CD4-positive, alpha-beta memory T cell (primary cell): ENCODE measurements at regions not wholly inside any gene's neighbourhood (a gene's known extent, or its start where the extent isn't known, plus 50 kb on each side); places are given as distances from the start of the nearest gene placed in this dataset.
"Not testable (repeated sequence)": the region's sequence is repeated elsewhere in the genome, so short reads cannot be mapped to it uniquely, and the experiment has no call there.

Source experiments
- CTCF ChIA-PET: fragments of 350-600 bp; sonication (Branson Sonifier 250); formaldehyde crosslinking; loops from one replicate; lab custom pipeline; 2021; ENCODE audit warnings: inconsistent platforms; ENCODE audit not compliant: partially characterized antibody; lab: Charles Lee
- POLR2A ChIA-PET: fragments of 350-600 bp; sonication (Branson Sonifier 250); formaldehyde crosslinking; loops from one replicate; lab custom pipeline; 2021; ENCODE audit not compliant: partially characterized antibody; lab: Charles Lee
- DNase-seq, 5 donors: peaks; one replicate each; pipeline versions ENCODE4 v3.0.0 to v3.0.0-alpha.2; 2020 to 2022; ENCODE audit warnings: mixed read lengths in 1 of 5
- H3K27ac ChIP-seq: one replicate; pipeline ENCODE4 v1.7.0; 2013; ENCODE audit warnings: low read depth, low read length
- H3K27me3 ChIP-seq: 2 replicates; pipeline ENCODE4 v1.7.0; 2013; ENCODE audit warnings: mild to moderate bottlenecking, low read length, moderate library complexity; ENCODE audit not compliant: insufficient read depth
- H3K36me3 ChIP-seq: 2 replicates; pipeline ENCODE4 v1.7.0; 2013; ENCODE audit warnings: mild to moderate bottlenecking, low read length, moderate library complexity; ENCODE audit not compliant: insufficient read depth
- H3K4me1 ChIP-seq: 2 replicates; pipeline ENCODE4 v1.7.0; 2013; ENCODE audit warnings: mild to moderate bottlenecking, low read length, moderate library complexity; ENCODE audit not compliant: insufficient read depth
- H3K4me3 ChIP-seq, 2 donors: one replicate each; pipeline ENCODE4 v1.7.0; 2013; ENCODE audit warnings: low read length in 2 of 2, mild to moderate bottlenecking in 1 of 2
- H3K9me3 ChIP-seq, 2 donors: one replicate each; pipeline ENCODE4 v1.7.0; 2013; ENCODE audit warnings: low read length in 2 of 2, control low read depth in 1 of 2; ENCODE audit not compliant: control insufficient read depth in 1 of 2
- H3K27ac Mint-ChIP-seq, 7 donors: one replicate each; pipeline ENCODE4 v1.8.0; 2020 to 2021; ENCODE audit warnings: mixed read lengths in 7 of 7, mild to moderate bottlenecking in 6 of 7, inconsistent platforms in 3 of 7, moderate library complexity in 3 of 7
- H3K27me3 Mint-ChIP-seq, 2 donors: one replicate each; pipeline ENCODE4 v1.8.0; 2020 to 2021; ENCODE audit warnings: mixed read lengths in 2 of 2
- H3K36me3 Mint-ChIP-seq, 2 donors: one replicate each; pipeline ENCODE4 v1.8.0; 2020 to 2021; ENCODE audit warnings: mixed read lengths in 2 of 2, inconsistent platforms in 1 of 2, mild to moderate bottlenecking in 1 of 2
- H3K4me1 Mint-ChIP-seq, 4 donors: one replicate each; pipeline ENCODE4 v1.8.0; 2020 to 2021; ENCODE audit warnings: mixed read lengths in 4 of 4, mild to moderate bottlenecking in 1 of 4
- H3K4me3 Mint-ChIP-seq, 8 donors: one replicate each; pipeline ENCODE4 v1.8.0; 2020 to 2021; ENCODE audit warnings: mixed read lengths in 8 of 8, mild to moderate bottlenecking in 7 of 8, moderate library complexity in 6 of 8, inconsistent platforms in 3 of 8
- H3K9me3 Mint-ChIP-seq, 8 donors: one replicate each; pipeline ENCODE4 v1.8.0; 2020 to 2021; ENCODE audit warnings: mixed read lengths in 8 of 8, mild to moderate bottlenecking in 5 of 8, inconsistent platforms in 3 of 8, moderate library complexity in 1 of 8
- intact Hi-C: fragments of 100-400 bp; cut with micrococcal nuclease; formaldehyde crosslinking; loops from one replicate; pipeline ENCODE4 v1.15.1; 2023

- peaks cover 0 to 4% of the 10 kb centered on the region in 2 donors for H3K27me3 Mint-ChIP-seq
- Histone ChIP-seq H3K27ac (no peak overlapping the region), H3K36me3 (no peaks in the 10 kb centered on the region), H3K4me1 (no peaks in the 10 kb centered on the region), H3K27me3 (no peaks in the 10 kb centered on the region), H3K4me3 (no peak overlapping the region), H3K9me3 (no peaks in the 10 kb centered on the region)
- no peak for DNase-seq
- H3K27ac Mint-ChIP-seq, result no peak overlapping the region
- H3K4me3 Mint-ChIP-seq, result no peak overlapping the region
- H3K9me3 Mint-ChIP-seq, result peaks cover 0 to 5% (median 0%) of the 10 kb centered on the region in 8 donors
- ChIA-PET POLR2A (no interaction called here), CTCF (no interaction called here)
- no peaks in the 10 kb centered on the region for H3K4me1 Mint-ChIP-seq
- intact Hi-C loops, result no loop called here
- no peaks in the 10 kb centered on the region for H3K36me3 Mint-ChIP-seq
Observed at GRCh38 chr4:189840356-189840755, 100.3 kb upstream of the FRG1 start.

- Histone ChIP-seq H3K4me1 (no peaks in the 10 kb centered on the region), H3K9me3 (no peaks in the 10 kb centered on the region), H3K27me3 (no peaks in the 10 kb centered on the region), H3K27ac (no peak overlapping the region), H3K4me3 (no peak overlapping the region), H3K36me3 (no peaks in the 10 kb centered on the region)
- Mint-ChIP-seq H3K9me3 (peaks cover 0 to 4% (median 0%) of the 10 kb centered on the region in 8 donors), H3K27me3 (peaks cover 0 to 4% of the 10 kb centered on the region in 2 donors), H3K27ac (no peak overlapping the region), H3K36me3 (no peaks in the 10 kb centered on the region), H3K4me1 (no peaks in the 10 kb centered on the region), H3K4me3 (no peak overlapping the region)
- no peak for DNase-seq
- POLR2A ChIA-PET, result no interaction called here
- intact Hi-C loops, result no loop called here
- CTCF ChIA-PET, result no interaction called here
Observed at GRCh38 chr4:189843413-189844009, 97.2 kb upstream of the FRG1 start.

GRCh38 chr4:189845145-189845846, 95.4 kb upstream of the FRG1 start:
- Histone ChIP-seq H3K4me3 (no peak overlapping the region), H3K27ac (no peak overlapping the region), H3K27me3 (no peaks in the 10 kb centered on the region), H3K4me1 (no peaks in the 10 kb centered on the region), H3K36me3 (no peaks in the 10 kb centered on the region), H3K9me3 (no peaks in the 10 kb centered on the region)
- H3K4me3 Mint-ChIP-seq, result no peak overlapping the region
- no peak overlapping the region for H3K27ac Mint-ChIP-seq
- no peaks in the 10 kb centered on the region for H3K4me1 Mint-ChIP-seq
- no peaks in the 10 kb centered on the region for H3K36me3 Mint-ChIP-seq
- peaks cover 0 to 4% of the 10 kb centered on the region in 2 donors for H3K27me3 Mint-ChIP-seq
- POLR2A ChIA-PET, result no interaction called here
- DNase-seq, result no peak
- H3K9me3 Mint-ChIP-seq, result peaks cover 0 to 2% (median 0%) of the 10 kb centered on the region in 8 donors
- CTCF ChIA-PET, result no interaction called here
- intact Hi-C loops, result no loop called here

- H3K36me3 Mint-ChIP-seq, H3K4me3 Mint-ChIP-seq, DNase-seq, H3K36me3 ChIP-seq, H3K9me3 Mint-ChIP-seq, CTCF ChIA-PET, H3K4me3 ChIP-seq, H3K27me3 ChIP-seq, H3K27me3 Mint-ChIP-seq, H3K4me1 ChIP-seq, H3K9me3 ChIP-seq, H3K27ac Mint-ChIP-seq, POLR2A ChIA-PET, intact Hi-C loops, H3K4me1 Mint-ChIP-seq, H3K27ac ChIP-seq: not testable (repeated sequence)
Observed at GRCh38 chr4:189846094-189846493, 94.6 kb upstream of the FRG1 start.

- H3K4me1 Mint-ChIP-seq, H3K27me3 ChIP-seq, H3K4me3 ChIP-seq, H3K36me3 Mint-ChIP-seq, POLR2A ChIA-PET, intact Hi-C loops, CTCF ChIA-PET, H3K27ac Mint-ChIP-seq, H3K27ac ChIP-seq, H3K4me3 Mint-ChIP-seq, H3K27me3 Mint-ChIP-seq, H3K9me3 ChIP-seq, H3K9me3 Mint-ChIP-seq, H3K4me1 ChIP-seq, DNase-seq, H3K36me3 ChIP-seq: not testable (repeated sequence)
Observed at GRCh38 chr4:189846608-189847007, 94.1 kb upstream of the FRG1 start.

- H3K4me3 Mint-ChIP-seq, H3K27ac ChIP-seq, H3K9me3 ChIP-seq, POLR2A ChIA-PET, H3K4me1 Mint-ChIP-seq, H3K27me3 ChIP-seq, H3K36me3 ChIP-seq, H3K36me3 Mint-ChIP-seq, H3K9me3 Mint-ChIP-seq, H3K4me3 ChIP-seq, DNase-seq, H3K27ac Mint-ChIP-seq, H3K27me3 Mint-ChIP-seq, intact Hi-C loops, H3K4me1 ChIP-seq: not testable (repeated sequence)
- CTCF ChIA-PET, result interaction anchor here (1.0 kb wide), 1 partner anchor 8 kb away, joined by 3 read pairs; no protein-coding TSS in a partner anchor
Observed at GRCh38 chr4:189848672-189849071, 92.0 kb upstream of the FRG1 start.

GRCh38 chr4:189850239-189850856, 90.3 kb upstream of the FRG1 start:
- H3K27ac Mint-ChIP-seq, result no peak overlapping the region

More at GRCh38 chr4:189850239-189850856, 90.3 kb upstream of the FRG1 start:
- Histone ChIP-seq H3K27ac (no peak overlapping the region), H3K4me3 (no peak overlapping the region), H3K27me3 (no peaks in the 10 kb centered on the region), H3K4me1 (no peaks in the 10 kb centered on the region), H3K36me3 (no peaks in the 10 kb centered on the region), H3K9me3 (no peaks in the 10 kb centered on the region)
- no peak for DNase-seq
- H3K4me1 Mint-ChIP-seq, result no peaks in the 10 kb centered on the region
- peaks cover 0 to under 1% of the 10 kb centered on the region in 2 donors for H3K36me3 Mint-ChIP-seq
- no peak overlapping the region for H3K4me3 Mint-ChIP-seq
- ChIA-PET CTCF (no interaction called here), POLR2A (no interaction called here)
- intact Hi-C loops, result no loop called here
- peaks cover 0 to 2% of the 10 kb centered on the region in 2 donors for H3K27me3 Mint-ChIP-seq
- peaks cover 0 to 15% (median 7%) of the 10 kb centered on the region in 8 donors for H3K9me3 Mint-ChIP-seq
